Fibroblast of lung (primary cell): ENCODE measurements at regions not wholly inside any gene's neighbourhood (a gene's known extent, or its start where the extent isn't known, plus 50 kb on each side); places are given as distances from the start of the nearest gene placed in this dataset.

ENCODE experiments used
- DNase-seq, 2 donors: peaks; one replicate each; pipeline versions ENCODE4 v3.0.0 to v3.0.0-alpha.2; 2010; ENCODE audit warnings: low read depth in 2 of 2
- H2AFZ ChIP-seq: 2 replicates; pipeline ENCODE4 v1.5.1; 2012; ENCODE audit warnings: low read length, control low read depth, inconsistent platforms
- H3K27ac ChIP-seq: 2 replicates; pipeline ENCODE4 v1.5.1; 2011; ENCODE audit warnings: low read length, control low read depth; ENCODE audit not compliant: insufficient read depth
- H3K27me3 ChIP-seq: 2 replicates; pipeline ENCODE4 v1.5.1; 2011; ENCODE audit warnings: mild to moderate bottlenecking, low read length; ENCODE audit not compliant: control insufficient read depth, insufficient read depth
- H3K36me3 ChIP-seq: 2 replicates; pipeline ENCODE4 v1.5.1; 2011; ENCODE audit warnings: low read length; ENCODE audit not compliant: control insufficient read depth, insufficient read depth
- H3K4me1 ChIP-seq: 2 replicates; pipeline ENCODE4 v1.5.1; 2011; ENCODE audit warnings: low read length; ENCODE audit not compliant: control insufficient read depth, insufficient read depth; ENCODE audit errors: extremely low read depth
- H3K4me2 ChIP-seq: 2 replicates; pipeline ENCODE4 v1.5.1; 2011; ENCODE audit warnings: low read length, control low read depth; ENCODE audit not compliant: insufficient read depth; ENCODE audit errors: extremely low read depth
- H3K4me3 ChIP-seq, 4 experiments: fragments of 200-600 bp in 1 of 4; sonication (generic) in 1 of 4; replicated peaks in 1 of 4; 2 replicates each; pipeline ENCODE4 v1.5.1; 2011 to 2016; ENCODE audit warnings: low read length in 4 of 4, low read depth in 3 of 4, mild to moderate bottlenecking in 3 of 4, control low read depth in 2 of 4, inconsistent platforms in 1 of 4, mixed read lengths in 1 of 4; ENCODE audit not compliant: insufficient read depth in 1 of 4; ENCODE audit errors: control extremely low read depth in 1 of 4
- H3K79me2 ChIP-seq: 2 replicates; pipeline ENCODE4 v1.5.1; 2012; ENCODE audit warnings: mild to moderate bottlenecking, low read length, inconsistent platforms; ENCODE audit not compliant: control insufficient read depth, insufficient read depth
- H3K9ac ChIP-seq: 2 replicates; pipeline ENCODE4 v1.5.1; 2011; ENCODE audit warnings: mild to moderate bottlenecking, low read length, control low read depth; ENCODE audit not compliant: insufficient read depth
- H3K9me3 ChIP-seq: 2 replicates; pipeline ENCODE4 v1.5.1; 2012; ENCODE audit warnings: low read depth, low read length; ENCODE audit not compliant: control insufficient read depth, insufficient read depth
- H4K20me1 ChIP-seq: 2 replicates; pipeline ENCODE4 v1.5.1; 2011; ENCODE audit warnings: low read length; ENCODE audit not compliant: control insufficient read depth, insufficient read depth; ENCODE audit errors: extremely low read depth
- EZH2 ChIP-seq: IDR thresholded peaks from 2 replicates; pipeline ENCODE4 v1.5.1; 2012; ENCODE audit warnings: low read length, control low read depth, mild to moderate bottlenecking; ENCODE audit errors: missing control alignments
- TF ChIP-seq, protein P1 (sequence below), 2 donors: IDR thresholded peaks in 1 of 2; conservative IDR thresholded peaks in 1 of 2; 1 replicate in 1 of 2; 2 replicates in 1 of 2; pipeline ENCODE4 v1.5.1; 2011 to 2012; ENCODE audit warnings: low read length in 2 of 2, control low read depth in 1 of 2, inconsistent platforms in 1 of 2, low read depth in 1 of 2, mild to moderate bottlenecking in 1 of 2

DNA sequence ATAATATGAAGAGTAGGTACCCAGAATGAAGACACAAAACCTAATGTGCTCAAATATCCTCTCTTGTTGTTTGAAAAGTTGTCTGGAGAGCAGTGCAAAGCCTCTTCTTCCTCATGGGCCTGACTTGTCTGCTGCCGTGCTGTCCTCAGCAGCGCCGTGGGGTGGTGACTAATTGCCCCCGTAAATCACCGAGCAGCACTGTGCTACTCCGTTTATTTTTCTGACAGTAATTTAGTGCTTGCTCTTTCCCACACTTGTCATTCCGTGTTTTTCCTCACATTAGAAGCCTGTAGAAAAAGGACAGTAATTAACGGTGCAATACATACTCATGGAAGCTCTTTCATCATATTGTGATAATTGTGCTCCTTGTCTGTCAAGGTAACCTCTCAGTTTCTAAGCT lies 114.8 kb upstream of the BARHL2 start:
- H3K9me3 ChIP-seq = no peaks in the 10 kb centered on the region
- TF ChIP-seq, protein P1, sequence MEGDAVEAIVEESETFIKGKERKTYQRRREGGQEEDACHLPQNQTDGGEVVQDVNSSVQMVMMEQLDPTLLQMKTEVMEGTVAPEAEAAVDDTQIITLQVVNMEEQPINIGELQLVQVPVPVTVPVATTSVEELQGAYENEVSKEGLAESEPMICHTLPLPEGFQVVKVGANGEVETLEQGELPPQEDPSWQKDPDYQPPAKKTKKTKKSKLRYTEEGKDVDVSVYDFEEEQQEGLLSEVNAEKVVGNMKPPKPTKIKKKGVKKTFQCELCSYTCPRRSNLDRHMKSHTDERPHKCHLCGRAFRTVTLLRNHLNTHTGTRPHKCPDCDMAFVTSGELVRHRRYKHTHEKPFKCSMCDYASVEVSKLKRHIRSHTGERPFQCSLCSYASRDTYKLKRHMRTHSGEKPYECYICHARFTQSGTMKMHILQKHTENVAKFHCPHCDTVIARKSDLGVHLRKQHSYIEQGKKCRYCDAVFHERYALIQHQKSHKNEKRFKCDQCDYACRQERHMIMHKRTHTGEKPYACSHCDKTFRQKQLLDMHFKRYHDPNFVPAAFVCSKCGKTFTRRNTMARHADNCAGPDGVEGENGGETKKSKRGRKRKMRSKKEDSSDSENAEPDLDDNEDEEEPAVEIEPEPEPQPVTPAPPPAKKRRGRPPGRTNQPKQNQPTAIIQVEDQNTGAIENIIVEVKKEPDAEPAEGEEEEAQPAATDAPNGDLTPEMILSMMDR (conservative IDR thresholded peaks at IDR 0.05 in 1 of 2, IDR thresholded peaks at IDR 0.05 in 1 of 2; ENCODE audit: low read depth in 1 of 2, low read length in 2 of 2) = no peak
- no peak for TF ChIP-seq EZH2
- H3K27ac ChIP-seq = no peak overlapping the region
- H3K27me3 ChIP-seq = peaks cover 42% of the 10 kb centered on the region
- H3K79me2 ChIP-seq = no peaks in the 10 kb centered on the region
- H3K36me3 ChIP-seq = no peaks in the 10 kb centered on the region
- no peak overlapping the region for H3K4me3 ChIP-seq
- no peak overlapping the region for H2AFZ ChIP-seq
- no peak for DNase-seq
- H3K4me2 ChIP-seq = no peak overlapping the region
- H3K9ac ChIP-seq = no peak overlapping the region
- H3K4me1 ChIP-seq = no peaks in the 10 kb centered on the region
- no peaks in the 10 kb centered on the region for H4K20me1 ChIP-seq

DNA sequence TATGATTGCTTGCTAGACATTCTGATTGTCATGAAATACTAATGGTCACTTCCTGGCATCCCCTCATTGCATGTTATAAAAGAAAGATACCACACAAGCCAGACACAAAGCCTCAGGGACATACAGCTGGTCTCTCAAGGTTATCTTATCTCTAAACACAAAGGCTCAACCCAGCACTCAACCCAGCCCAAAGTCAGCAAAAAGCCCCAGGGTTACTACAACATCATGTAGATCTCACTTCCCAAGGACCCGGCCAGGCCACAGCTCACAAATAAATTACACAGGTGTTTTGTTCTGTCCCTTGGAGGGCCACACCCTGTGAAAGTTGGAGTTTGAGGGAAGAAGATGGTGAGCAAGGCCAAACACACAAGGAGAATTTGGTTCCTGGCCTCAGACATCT lies 109.7 kb upstream of the BARHL2 start:
- Histone ChIP-seq H3K9ac (no peak overlapping the region), H3K36me3 (no peaks in the 10 kb centered on the region), H3K4me2 (no peak overlapping the region), H3K9me3 (no peaks in the 10 kb centered on the region), H3K4me3 (no peak overlapping the region), H4K20me1 (no peaks in the 10 kb centered on the region), H3K27ac (no peak overlapping the region), H3K27me3 (no peaks in the 10 kb centered on the region), H3K79me2 (no peaks in the 10 kb centered on the region), H3K4me1 (no peaks in the 10 kb centered on the region), H2AFZ (no peak overlapping the region)
- TF ChIP-seq EZH2 = no peak
- DNase-seq = no peak

DNA sequence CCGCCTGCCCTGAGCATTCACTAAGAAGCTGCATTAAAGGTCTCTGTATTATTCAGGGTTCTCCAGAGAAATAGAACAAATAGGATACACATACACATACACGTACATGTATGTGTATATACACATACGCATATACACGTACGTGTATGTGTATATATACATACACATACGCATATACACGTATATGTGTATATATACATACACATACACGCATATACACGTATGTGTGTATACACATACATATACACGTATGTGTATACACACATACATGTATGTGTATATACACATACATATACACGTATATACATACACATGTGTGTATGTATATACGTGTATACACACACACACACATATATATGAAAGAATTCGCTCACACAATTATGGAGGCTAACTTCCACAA lies 108.9 kb upstream of the BARHL2 start:
- H3K27ac ChIP-seq = no peak overlapping the region
- no peaks in the 10 kb centered on the region for H3K79me2 ChIP-seq
- TF ChIP-seq, protein P1 (conservative IDR thresholded peaks at IDR 0.05 in 1 of 2, IDR thresholded peaks at IDR 0.05 in 1 of 2; ENCODE audit: low read depth in 1 of 2, low read length in 2 of 2) = no peak
- no peak for TF ChIP-seq EZH2
- H3K4me2 ChIP-seq = no peak overlapping the region
- no peaks in the 10 kb centered on the region for H3K27me3 ChIP-seq
- DNase-seq = no peak
- no peaks in the 10 kb centered on the region for H4K20me1 ChIP-seq
- no peaks in the 10 kb centered on the region for H3K36me3 ChIP-seq
- no peak overlapping the region for H3K4me3 ChIP-seq
- H3K4me1 ChIP-seq = no peaks in the 10 kb centered on the region
- H3K9ac ChIP-seq = no peak overlapping the region
- no peak overlapping the region for H2AFZ ChIP-seq
- H3K9me3 ChIP-seq = no peaks in the 10 kb centered on the region
